Tibial nerve (tissue), 3 donors: ENCODE measurements at regions not wholly inside any gene's neighbourhood (a gene's known extent, or its start where the extent isn't known, plus 50 kb on each side); places are given as distances from the start of the nearest gene placed in this dataset.

ENCODE experiments used
- POLR2A ChIP-seq, 2 donors: fragments of 450-650 bp; IDR thresholded peaks; one replicate each; pipeline ENCODE4 v1.6.1; 2017; ENCODE audit warnings: antibody characterized with exemption in 2 of 2, mild to moderate bottlenecking in 2 of 2, moderate library complexity in 2 of 2
- TF ChIP-seq, protein P1 (sequence below), 5 experiments: fragments of 200-600 bp in 3 of 5; fragments of 450-650 bp in 2 of 5; sonication (generic) in 3 of 5; IDR thresholded peaks; one replicate each; pipeline ENCODE4 v1.5.1; 2016 to 2019; ENCODE audit warnings: antibody characterized with exemption in 5 of 5, mild to moderate bottlenecking in 3 of 5, moderate library complexity in 2 of 5

DNA sequence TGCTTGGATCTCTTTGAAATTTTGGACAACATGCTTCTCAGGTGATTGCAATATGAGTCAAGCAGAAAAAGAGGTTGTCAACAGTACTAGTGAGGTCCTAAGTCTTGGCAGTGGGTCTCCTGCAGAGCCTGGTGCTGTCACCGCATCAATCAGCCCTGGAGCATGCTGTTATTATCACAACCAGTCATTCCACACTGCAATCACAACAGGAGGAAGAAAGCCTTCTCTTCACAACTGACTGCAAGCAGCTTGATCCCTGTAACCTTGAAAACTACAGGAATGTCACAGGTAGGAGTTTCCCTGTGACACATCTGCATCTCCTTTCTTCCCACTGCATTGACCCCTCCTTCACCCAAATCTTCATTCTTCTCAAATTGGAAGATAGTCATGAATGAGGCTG, 451.1 kb upstream of the ATP11B start:
- TF ChIP-seq, protein P1, sequence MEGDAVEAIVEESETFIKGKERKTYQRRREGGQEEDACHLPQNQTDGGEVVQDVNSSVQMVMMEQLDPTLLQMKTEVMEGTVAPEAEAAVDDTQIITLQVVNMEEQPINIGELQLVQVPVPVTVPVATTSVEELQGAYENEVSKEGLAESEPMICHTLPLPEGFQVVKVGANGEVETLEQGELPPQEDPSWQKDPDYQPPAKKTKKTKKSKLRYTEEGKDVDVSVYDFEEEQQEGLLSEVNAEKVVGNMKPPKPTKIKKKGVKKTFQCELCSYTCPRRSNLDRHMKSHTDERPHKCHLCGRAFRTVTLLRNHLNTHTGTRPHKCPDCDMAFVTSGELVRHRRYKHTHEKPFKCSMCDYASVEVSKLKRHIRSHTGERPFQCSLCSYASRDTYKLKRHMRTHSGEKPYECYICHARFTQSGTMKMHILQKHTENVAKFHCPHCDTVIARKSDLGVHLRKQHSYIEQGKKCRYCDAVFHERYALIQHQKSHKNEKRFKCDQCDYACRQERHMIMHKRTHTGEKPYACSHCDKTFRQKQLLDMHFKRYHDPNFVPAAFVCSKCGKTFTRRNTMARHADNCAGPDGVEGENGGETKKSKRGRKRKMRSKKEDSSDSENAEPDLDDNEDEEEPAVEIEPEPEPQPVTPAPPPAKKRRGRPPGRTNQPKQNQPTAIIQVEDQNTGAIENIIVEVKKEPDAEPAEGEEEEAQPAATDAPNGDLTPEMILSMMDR (IDR thresholded peaks at IDR 0.05) = no peak
- no peak for TF ChIP-seq POLR2A (IDR thresholded peaks at IDR 0.05)
